NB4 (cell line): ENCODE measurements at regions not wholly inside any gene's neighbourhood (a gene's known extent, or its start where the extent isn't known, plus 50 kb on each side); places are given as distances from the start of the nearest gene placed in this dataset.

Source experiments
- CTCF ChIP-seq: IDR thresholded peaks from one replicate; pipeline ENCODE4 v1.5.1; 2012; ENCODE audit warnings: low read depth, low read length
- TF ChIP-seq, protein P1 (sequence below): IDR thresholded peaks from 2 replicates; pipeline ENCODE4 v1.6.1; 2011; ENCODE audit warnings: low read depth, low read length

GRCh38 chr7:130877991-130878305, 143.9 kb upstream of the KLF14 start:
- no peak for TF ChIP-seq CTCF
- TF ChIP-seq, protein P1, sequence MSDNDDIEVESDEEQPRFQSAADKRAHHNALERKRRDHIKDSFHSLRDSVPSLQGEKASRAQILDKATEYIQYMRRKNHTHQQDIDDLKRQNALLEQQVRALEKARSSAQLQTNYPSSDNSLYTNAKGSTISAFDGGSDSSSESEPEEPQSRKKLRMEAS: no peak
